HL-60 (cell line): ENCODE measurements at regions not wholly inside any gene's neighbourhood (a gene's known extent, or its start where the extent isn't known, plus 50 kb on each side); places are given as distances from the start of the nearest gene placed in this dataset.

Experiments used
- GABPA ChIP-seq: IDR thresholded peaks from 2 replicates; pipeline ENCODE4 v1.6.1; 2012; ENCODE audit warnings: low read depth
- POLR2AphosphoS5 ChIP-seq: IDR thresholded peaks from 2 replicates; pipeline ENCODE4 v1.6.1; 2012; ENCODE audit warnings: low read depth
- TF ChIP-seq, protein P1 (sequence below): IDR thresholded peaks from one replicate; pipeline ENCODE4 v1.5.1; 2011; ENCODE audit warnings: low read length, control low read depth, inconsistent platforms; ENCODE audit not compliant: insufficient read depth
- TF ChIP-seq, protein P2 (sequence below): IDR thresholded peaks from 2 replicates; pipeline ENCODE4 v1.6.1; 2012; ENCODE audit warnings: low read depth; ENCODE audit not compliant: insufficient replicate concordance

DNA sequence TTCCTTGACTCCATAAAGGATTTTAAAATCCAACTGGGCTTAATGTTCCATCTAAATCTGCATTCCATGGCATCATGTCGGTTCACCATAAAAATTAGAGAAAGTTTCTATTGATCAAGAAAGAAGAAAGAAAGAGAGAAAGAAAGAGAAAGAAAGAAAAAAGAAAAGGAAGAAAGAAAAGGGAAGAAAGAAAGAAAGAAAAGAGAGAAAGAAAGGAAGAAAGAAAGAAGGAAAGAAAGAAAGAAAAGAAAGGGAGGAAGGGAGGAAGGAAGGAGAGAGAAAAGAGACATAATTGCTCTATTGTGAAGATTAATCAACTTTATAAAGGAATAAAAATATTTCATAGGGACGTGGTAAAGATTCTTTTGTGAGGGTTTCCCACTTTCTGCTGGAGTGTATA is 329.2 kb downstream of the DLEU7 start:
- TF ChIP-seq, protein P1, sequence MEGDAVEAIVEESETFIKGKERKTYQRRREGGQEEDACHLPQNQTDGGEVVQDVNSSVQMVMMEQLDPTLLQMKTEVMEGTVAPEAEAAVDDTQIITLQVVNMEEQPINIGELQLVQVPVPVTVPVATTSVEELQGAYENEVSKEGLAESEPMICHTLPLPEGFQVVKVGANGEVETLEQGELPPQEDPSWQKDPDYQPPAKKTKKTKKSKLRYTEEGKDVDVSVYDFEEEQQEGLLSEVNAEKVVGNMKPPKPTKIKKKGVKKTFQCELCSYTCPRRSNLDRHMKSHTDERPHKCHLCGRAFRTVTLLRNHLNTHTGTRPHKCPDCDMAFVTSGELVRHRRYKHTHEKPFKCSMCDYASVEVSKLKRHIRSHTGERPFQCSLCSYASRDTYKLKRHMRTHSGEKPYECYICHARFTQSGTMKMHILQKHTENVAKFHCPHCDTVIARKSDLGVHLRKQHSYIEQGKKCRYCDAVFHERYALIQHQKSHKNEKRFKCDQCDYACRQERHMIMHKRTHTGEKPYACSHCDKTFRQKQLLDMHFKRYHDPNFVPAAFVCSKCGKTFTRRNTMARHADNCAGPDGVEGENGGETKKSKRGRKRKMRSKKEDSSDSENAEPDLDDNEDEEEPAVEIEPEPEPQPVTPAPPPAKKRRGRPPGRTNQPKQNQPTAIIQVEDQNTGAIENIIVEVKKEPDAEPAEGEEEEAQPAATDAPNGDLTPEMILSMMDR: no peak
- TF ChIP-seq POLR2AphosphoS5 (no peak), GABPA (no peak)
- TF ChIP-seq, protein P2, sequence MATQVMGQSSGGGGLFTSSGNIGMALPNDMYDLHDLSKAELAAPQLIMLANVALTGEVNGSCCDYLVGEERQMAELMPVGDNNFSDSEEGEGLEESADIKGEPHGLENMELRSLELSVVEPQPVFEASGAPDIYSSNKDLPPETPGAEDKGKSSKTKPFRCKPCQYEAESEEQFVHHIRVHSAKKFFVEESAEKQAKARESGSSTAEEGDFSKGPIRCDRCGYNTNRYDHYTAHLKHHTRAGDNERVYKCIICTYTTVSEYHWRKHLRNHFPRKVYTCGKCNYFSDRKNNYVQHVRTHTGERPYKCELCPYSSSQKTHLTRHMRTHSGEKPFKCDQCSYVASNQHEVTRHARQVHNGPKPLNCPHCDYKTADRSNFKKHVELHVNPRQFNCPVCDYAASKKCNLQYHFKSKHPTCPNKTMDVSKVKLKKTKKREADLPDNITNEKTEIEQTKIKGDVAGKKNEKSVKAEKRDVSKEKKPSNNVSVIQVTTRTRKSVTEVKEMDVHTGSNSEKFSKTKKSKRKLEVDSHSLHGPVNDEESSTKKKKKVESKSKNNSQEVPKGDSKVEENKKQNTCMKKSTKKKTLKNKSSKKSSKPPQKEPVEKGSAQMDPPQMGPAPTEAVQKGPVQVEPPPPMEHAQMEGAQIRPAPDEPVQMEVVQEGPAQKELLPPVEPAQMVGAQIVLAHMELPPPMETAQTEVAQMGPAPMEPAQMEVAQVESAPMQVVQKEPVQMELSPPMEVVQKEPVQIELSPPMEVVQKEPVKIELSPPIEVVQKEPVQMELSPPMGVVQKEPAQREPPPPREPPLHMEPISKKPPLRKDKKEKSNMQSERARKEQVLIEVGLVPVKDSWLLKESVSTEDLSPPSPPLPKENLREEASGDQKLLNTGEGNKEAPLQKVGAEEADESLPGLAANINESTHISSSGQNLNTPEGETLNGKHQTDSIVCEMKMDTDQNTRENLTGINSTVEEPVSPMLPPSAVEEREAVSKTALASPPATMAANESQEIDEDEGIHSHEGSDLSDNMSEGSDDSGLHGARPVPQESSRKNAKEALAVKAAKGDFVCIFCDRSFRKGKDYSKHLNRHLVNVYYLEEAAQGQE: no peak
